ENCODE measurements at regions not wholly inside any gene's neighbourhood (a gene's known extent, or its start where the extent isn't known, plus 50 kb on each side); places are given as distances from the start of the nearest gene placed in this dataset.

DNA sequence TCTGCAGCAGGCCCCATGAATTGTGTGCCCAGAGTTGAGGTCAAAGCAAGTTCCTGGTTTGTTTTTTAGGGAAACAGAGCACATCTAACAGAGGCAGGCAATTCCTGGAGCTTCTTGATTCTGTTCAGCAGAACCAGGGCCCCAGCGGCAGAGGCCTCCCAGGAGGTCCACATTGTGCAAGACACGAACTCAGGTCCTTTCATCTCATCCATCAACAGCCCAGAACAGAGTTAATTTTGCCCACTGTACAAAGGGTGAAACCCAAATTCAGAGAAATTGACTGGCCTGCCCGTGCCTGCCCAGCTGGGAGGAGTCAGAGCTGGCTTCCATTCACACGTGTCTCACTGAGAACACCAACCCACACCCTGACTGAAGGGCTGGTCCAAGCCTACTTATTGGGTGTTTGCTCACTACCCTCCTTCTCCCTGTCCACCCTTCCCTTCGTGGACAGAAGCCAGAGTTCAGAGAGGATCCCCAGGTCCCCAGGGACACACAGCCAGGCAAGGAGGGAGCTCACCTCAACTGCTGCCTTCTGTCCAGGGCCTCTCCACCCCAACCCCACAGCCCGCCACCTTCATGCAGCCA lies 607.1 kb downstream of the TBC1D22A start:
- H4K20me1 ChIP-seq: no peaks in the 10 kb centered on the region

DNA sequence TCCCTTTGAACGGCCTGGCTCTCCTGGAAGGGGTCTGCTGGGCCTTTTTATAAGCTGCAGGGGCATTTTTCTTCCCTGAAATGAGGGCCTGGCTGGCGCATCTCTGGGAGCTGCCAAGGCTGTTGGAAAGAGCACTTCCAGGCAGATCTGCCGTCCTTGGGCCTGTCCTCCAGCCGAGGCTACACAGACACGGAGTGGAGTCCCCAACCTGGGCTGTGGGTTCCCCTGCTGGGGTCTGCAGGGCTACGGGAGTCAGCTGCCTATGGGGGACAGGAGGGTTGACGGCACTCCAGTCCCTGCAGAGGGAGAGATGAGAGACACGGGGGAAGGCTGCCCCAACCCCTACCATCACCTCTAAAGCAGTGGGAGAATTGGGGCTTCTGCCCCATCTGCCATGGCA lies 606.6 kb downstream of the TBC1D22A start:
- H3K4me3 ChIP-seq: no peak overlapping the region
- no peaks in the 10 kb centered on the region; a peak in 1 of 20 replicates for H3K4me1 ChIP-seq
- H3K36me3 ChIP-seq: no peaks in the 10 kb centered on the region
- H3K4me2 ChIP-seq: no peak overlapping the region
- H4K20me1 ChIP-seq: no peaks in the 10 kb centered on the region
- peaks cover 6 to 9% (median 7%) of the 10 kb centered on the region in 11 experiments; a peak in 18 of 22 replicates for H3K9me3 ChIP-seq (replicated peaks in 1 of 11)
- H3K9ac ChIP-seq: no peak overlapping the region
- H3K27me3 ChIP-seq: no peaks in the 10 kb centered on the region
- no peak overlapping the region for H3K27ac ChIP-seq
- TF ChIP-seq Cebpa-rat (IDR thresholded peaks at IDR 0.05): no peak

More for the DNA sequence above, 607.1 kb downstream of the TBC1D22A start:
- no peaks in the 10 kb centered on the region for H3K27me3 ChIP-seq
- no peak overlapping the region for H3K4me2 ChIP-seq
- no peak overlapping the region for H3K9ac ChIP-seq
- H3K27ac ChIP-seq: no peak overlapping the region
- H3K4me3 ChIP-seq: no peak overlapping the region
- no peaks in the 10 kb centered on the region; a peak in 1 of 20 replicates for H3K4me1 ChIP-seq
- peaks cover under 1 to 4% (median 2%) of the 10 kb centered on the region in 11 experiments; a peak in 15 of 22 replicates for H3K9me3 ChIP-seq (replicated peaks in 1 of 11)
- TF ChIP-seq Cebpa-rat (IDR thresholded peaks at IDR 0.05): no peak
- H3K36me3 ChIP-seq: no peaks in the 10 kb centered on the region

DNA sequence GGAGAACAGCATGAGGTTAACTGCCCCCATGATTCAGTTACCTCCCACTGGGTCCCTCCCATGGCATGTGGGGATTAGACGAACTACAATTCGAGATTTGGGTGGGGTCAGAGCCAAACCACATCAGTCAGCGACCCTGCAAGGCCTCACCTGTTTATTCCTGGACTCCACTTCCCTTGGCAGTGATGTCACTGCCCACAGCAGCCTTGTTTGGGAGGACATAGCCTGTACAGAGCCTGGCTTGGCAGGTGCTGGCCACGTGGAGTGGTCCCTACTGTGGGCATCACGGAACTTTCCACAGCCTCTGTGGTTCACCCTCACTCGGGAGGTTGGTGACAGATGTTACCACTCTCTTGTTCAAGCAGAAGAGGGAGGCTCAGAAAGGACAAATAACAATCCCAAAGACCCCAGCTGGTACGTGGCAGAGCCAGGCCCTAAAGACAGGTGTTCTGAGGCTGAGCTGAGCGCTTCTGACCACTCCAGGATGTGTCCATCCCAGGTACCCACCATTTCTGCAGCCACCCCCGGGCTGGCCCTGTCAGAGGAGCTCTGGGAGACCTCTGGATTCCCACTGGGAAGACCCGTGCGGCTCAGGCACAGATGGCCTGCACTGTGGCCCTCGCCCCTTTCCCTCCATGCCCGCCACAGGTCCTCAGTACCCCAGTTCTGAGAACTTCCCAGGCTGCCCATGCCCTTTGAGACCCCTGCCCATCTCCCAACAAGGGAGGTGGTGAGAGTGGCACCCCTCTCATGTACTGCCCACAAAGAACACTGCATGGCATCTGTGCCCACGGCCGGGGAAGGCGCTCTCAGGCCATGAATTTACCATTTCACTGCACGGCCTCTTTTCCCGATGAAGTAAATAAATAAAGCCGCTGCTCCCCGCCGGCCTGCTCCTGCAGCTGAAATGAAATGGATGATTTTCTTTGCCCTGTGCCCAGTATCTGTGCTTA lies 605.8 kb downstream of the TBC1D22A start:
- no peaks in the 10 kb centered on the region; a peak in 1 of 20 replicates for H3K4me1 ChIP-seq
- H3K36me3 ChIP-seq: no peaks in the 10 kb centered on the region
- H4K20me1 ChIP-seq: no peaks in the 10 kb centered on the region
- no peak overlapping the region for H3K4me2 ChIP-seq
- no peak overlapping the region for H3K27ac ChIP-seq
- no peak overlapping the region for H3K4me3 ChIP-seq
- no peak for TF ChIP-seq Cebpa-rat (IDR thresholded peaks at IDR 0.05)
- no peak overlapping the region for H3K9ac ChIP-seq
- H3K9me3 ChIP-seq (replicated peaks in 1 of 11): peaks cover 9 to 15% (median 14%) of the 10 kb centered on the region in 11 experiments; a peak in 20 of 22 replicates
- H3K27me3 ChIP-seq: no peaks in the 10 kb centered on the region

DNA sequence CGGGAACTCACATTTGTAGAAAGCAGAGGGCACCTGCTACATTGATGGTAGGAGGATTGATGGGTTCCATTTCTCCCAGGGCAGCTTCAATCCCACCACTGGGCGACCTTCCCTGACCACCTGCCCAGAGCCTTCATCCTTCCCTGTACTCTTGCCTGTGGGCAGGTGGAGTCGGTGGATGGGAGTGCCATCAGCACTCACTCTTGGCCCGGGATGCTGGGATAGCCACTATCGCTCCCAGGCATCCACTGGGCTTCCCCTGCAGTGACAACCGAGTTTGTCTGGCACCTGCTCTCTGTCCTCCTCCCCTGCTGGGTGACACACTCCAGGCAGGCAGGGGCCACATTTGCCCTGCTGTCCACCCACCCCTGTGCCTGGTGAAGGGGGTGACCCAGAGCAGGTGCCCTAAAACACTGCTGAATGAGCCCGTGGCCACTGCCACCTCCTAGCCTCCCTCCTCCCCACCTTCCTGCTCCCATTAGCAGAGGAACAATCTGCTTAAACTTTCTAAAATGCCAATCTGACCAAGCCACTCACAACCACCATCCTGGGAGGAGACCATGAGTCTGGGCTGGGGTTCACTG lies 604.7 kb downstream of the TBC1D22A start:
- no peaks in the 10 kb centered on the region; a peak in 1 of 20 replicates for H3K4me1 ChIP-seq
- no peak overlapping the region for H3K4me3 ChIP-seq
- H3K4me2 ChIP-seq: no peak overlapping the region
- no peaks in the 10 kb centered on the region for H3K36me3 ChIP-seq
- H4K20me1 ChIP-seq: no peaks in the 10 kb centered on the region
- H3K27ac ChIP-seq: no peak overlapping the region
- no peaks in the 10 kb centered on the region for H3K27me3 ChIP-seq
- H3K9me3 ChIP-seq (replicated peaks in 1 of 11): peaks cover 9 to 23% (median 16%) of the 10 kb centered on the region in 11 experiments; a peak in 21 of 22 replicates
- no peak for TF ChIP-seq Cebpa-rat (IDR thresholded peaks at IDR 0.05)
- no peak overlapping the region for H3K9ac ChIP-seq

DNA sequence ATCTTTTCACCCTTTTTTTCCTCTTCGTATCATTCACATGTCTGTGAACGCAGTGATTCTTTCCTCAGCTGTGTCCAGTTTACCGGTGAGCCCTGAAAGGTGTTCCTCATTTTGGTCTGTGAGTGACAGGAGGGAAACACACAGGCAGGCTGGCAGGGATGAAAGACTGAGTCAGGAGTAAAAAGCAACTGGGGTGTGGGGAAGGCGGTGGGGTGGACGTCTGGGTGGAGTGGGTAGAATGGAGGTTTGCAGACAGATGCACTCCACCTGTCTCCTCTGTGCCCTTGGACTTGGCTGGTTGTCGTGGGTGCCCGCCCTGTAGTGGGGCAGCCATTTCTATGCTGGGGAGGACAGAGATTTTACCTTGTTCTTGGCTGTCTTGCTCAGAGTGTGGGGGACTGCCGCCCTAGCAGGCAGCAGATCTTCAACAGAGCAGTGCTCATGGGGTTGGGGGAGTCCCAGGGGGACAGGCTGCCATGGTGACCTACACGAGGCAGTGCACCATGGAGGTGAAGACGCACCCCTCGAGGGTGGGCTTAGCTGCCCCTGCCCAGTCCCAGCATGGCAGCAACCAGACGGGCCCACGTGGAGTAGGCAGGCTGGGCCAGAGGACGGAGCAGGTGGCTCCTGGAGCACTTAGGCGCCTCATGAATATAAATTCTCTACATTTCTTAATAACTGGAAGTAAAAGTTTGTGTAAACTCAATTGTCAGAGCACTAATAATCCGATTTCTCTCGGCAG lies 603.7 kb downstream of the TBC1D22A start:
- Histone ChIP-seq H3K36me3 (no peaks in the 10 kb centered on the region), H3K9me3 (replicated peaks in 1 of 11) (peaks cover 17 to 33% (median 26%) of the 10 kb centered on the region in 11 experiments; a peak in 21 of 22 replicates), H4K20me1 (no peaks in the 10 kb centered on the region), H3K27me3 (no peaks in the 10 kb centered on the region), H3K4me2 (no peak overlapping the region), H3K27ac (no peak overlapping the region), H3K4me1 (no peaks in the 10 kb centered on the region; a peak in 1 of 20 replicates), H3K4me3 (no peak overlapping the region), H3K9ac (no peak overlapping the region)
- no peak for TF ChIP-seq Cebpa-rat (IDR thresholded peaks at IDR 0.05)

DNA sequence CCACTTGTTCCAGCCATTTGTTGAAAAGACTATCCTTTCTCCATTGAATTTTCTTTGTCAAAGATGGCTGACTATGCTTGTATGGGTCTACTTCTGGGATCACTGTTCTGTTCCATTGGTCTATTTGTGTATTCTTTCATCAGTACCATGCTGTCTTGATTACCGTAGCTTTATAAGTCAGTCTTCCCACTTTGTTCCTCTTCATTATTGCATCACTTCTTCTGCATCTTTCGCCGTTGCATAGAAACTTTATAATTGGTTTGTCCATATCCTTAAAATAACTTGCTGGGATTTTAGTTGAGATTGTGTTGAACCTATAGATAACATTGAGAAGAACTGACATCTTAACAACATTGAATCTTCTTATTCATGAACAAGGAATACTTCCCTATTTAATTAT lies 598.8 kb downstream of the TBC1D22A start:
- Histone ChIP-seq H3K27ac (no peak overlapping the region), H3K9me3 (replicated peaks in 1 of 11) (peaks cover 19 to 36% (median 29%) of the 10 kb centered on the region in 11 experiments; a peak in 21 of 22 replicates), H3K36me3 (no peaks in the 10 kb centered on the region), H3K9ac (no peak overlapping the region), H3K4me2 (no peak overlapping the region), H3K4me1 (no peaks in the 10 kb centered on the region), H3K27me3 (no peaks in the 10 kb centered on the region), H3K4me3 (no peak overlapping the region), H4K20me1 (no peaks in the 10 kb centered on the region)
- TF ChIP-seq Cebpa-rat (IDR thresholded peaks at IDR 0.05): no peak

DNA sequence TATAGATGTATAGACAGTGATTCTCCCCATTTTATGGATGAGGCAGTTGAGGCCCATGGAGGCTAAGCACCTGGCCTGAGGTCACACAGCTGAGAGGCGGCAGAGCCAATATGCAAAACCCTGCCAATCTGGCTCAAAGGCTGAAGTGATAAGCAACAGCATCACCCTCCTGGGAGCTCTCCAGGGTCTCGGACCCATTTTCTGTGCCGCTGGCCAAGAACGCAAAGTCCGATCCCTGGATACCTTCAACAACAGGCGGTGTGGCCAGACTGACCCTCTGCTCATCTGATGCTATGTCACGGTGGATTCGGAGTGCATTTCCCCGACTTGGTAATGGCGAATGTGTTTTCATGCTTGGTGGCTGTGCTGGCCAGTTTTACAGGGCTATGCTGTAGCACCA lies 595.0 kb downstream of the TBC1D22A start:
- H3K9me3 ChIP-seq (replicated peaks in 1 of 11): peaks cover 10 to 16% (median 13%) of the 10 kb centered on the region in 11 experiments; a peak in 21 of 22 replicates
- H3K27ac ChIP-seq: no peak overlapping the region
- H3K36me3 ChIP-seq: no peaks in the 10 kb centered on the region
- no peak overlapping the region for H3K4me3 ChIP-seq
- H3K4me2 ChIP-seq: no peak overlapping the region
- no peaks in the 10 kb centered on the region for H4K20me1 ChIP-seq
- no peak overlapping the region for H3K9ac ChIP-seq
- H3K27me3 ChIP-seq: no peaks in the 10 kb centered on the region
- TF ChIP-seq Cebpa-rat (IDR thresholded peaks at IDR 0.05): no peak
- peaks cover 0 to 4% (median 0%) of the 10 kb centered on the region in 10 experiments; a peak in 2 of 20 replicates for H3K4me1 ChIP-seq

DNA sequence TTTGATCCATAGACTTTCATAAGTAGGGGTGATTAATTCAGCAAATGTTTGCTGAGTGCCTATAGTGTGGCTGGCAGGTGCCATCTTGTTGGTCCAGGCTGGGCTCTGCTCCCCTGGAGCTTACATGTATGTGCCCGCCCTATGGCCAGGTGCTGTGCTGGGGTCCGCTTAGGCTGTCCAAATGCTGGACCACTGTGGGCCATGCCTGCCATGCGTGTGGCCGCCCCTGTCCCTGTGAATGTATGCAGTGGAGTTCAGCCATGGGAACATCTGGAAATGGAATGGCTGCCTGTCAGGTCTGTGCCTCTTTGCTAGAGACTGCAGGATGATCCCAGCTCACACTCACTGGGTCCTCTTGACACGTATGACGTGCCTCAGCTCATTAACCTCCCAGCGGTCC lies 594.6 kb downstream of the TBC1D22A start:
- TF ChIP-seq Cebpa-rat (IDR thresholded peaks at IDR 0.05): no peak
- H3K36me3 ChIP-seq: no peaks in the 10 kb centered on the region
- H3K4me2 ChIP-seq: no peak overlapping the region
- H3K4me3 ChIP-seq: no peak overlapping the region
- no peak overlapping the region for H3K9ac ChIP-seq
- H3K4me1 ChIP-seq: peaks cover 0 to 4% (median 0%) of the 10 kb centered on the region in 10 experiments; a peak in 2 of 20 replicates
- peaks cover 9 to 15% (median 12%) of the 10 kb centered on the region in 11 experiments; a peak in 21 of 22 replicates for H3K9me3 ChIP-seq (replicated peaks in 1 of 11)
- no peaks in the 10 kb centered on the region for H3K27me3 ChIP-seq
- no peak overlapping the region for H3K27ac ChIP-seq
- H4K20me1 ChIP-seq: no peaks in the 10 kb centered on the region
